Right renal pelvis (tissue), 4 donors: ENCODE measurements at regions not wholly inside any gene's neighbourhood (a gene's known extent, or its start where the extent isn't known, plus 50 kb on each side); places are given as distances from the start of the nearest gene placed in this dataset.
"Not testable (repeated sequence)": the region's sequence is repeated elsewhere in the genome, so short reads cannot be mapped to it uniquely, and the experiment has no call there.

Source experiments
- DNase-seq, 4 donors: peaks; one replicate each; pipeline ENCODE4 v3.0.0-alpha.2; 2013; ENCODE audit warnings: low read depth in 4 of 4, low spot score in 3 of 4, missing footprints in 1 of 4

- DNase-seq = no peak
Observed at GRCh38 chr7:112668561-112668960, 121.6 kb downstream of the TMEM168 start.

- DNase-seq = no peak
Observed at GRCh38 chr7:112669306-112669705, 120.9 kb downstream of the TMEM168 start.

GRCh38 chr7:112670193-112670592 is 120.0 kb downstream of the TMEM168 start:
- no peak for DNase-seq

GRCh38 chr7:112678626-112679025 is 111.6 kb downstream of the TMEM168 start:
- no peak for DNase-seq

DNA sequence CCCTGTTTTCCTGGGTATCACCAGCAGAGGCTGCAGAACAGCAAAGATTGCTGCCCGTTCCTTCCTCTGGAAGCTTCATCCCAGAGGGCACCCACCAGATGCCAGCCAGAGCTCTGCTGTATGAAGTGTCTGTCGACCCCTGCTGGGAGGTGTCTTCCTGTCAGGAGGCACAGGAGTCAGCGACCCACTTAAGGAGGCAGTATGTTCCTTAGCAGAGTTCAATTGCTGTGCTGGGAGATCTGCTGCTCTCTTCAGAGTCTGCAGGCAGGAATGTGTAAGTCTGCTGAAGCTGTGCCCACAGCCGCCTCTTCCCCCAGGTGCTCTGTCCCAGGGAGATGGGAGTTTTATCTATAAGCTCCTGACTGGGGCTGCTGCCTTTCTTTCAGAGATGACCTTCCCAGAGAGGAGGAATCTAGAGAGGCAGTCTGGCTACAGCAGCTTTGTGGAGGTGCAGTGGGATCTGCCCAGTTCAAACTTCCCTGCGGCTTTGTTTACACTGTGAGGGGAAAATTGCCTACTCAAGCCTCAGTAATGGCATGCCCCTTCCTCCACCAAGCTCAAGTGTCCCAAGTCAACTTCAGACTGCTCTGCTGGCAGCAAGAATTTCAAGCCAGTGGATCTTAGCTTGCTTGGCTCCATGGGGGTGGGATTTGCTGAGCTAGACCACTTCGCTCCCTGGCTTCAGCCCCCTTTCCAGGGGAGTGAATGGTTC is 100.6 kb downstream of the TMEM168 start:
- DNase-seq = not testable (repeated sequence)

DNA sequence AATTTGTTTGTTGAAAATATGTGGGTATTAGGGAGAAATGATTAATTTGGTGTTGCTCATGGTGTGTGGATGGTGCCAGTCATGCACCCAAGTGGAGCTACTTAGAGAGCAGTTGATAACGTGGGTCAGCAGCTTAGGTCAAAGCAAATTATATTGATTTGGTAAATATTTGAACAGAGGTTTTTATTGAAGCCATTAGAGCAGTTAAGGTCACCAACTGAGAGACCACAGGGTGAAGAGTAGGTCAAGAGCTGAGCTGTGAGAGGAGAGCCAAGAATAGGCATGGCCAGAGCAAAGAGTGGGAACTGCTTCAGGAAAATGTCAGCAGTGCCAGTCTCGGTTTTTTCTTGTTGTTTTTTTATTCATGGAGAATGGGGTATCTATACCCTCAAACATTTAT is 97.9 kb downstream of the TMEM168 start:
- no peak for DNase-seq

DNA sequence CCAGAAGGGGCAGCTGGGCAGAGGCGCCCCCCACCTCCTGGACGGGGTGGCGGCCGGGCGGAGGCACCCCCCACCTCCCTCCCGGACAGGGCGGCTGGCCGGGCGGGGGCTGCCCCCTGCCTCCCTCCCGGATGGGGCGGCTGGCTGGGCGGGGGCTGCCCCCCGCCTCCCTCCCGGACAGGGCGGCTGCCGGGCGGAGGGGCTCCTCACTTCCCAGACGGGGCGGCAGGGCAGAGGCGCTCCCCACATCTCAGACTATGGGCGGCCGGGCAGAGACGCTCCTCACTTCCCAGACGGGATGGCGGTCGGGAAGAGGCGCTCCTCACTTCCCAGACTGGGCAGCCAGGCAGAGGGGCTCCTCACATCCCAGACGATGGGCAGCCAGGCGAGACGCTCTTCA is 93.0 kb downstream of the TMEM168 start:
- not testable (repeated sequence) for DNase-seq

DNA sequence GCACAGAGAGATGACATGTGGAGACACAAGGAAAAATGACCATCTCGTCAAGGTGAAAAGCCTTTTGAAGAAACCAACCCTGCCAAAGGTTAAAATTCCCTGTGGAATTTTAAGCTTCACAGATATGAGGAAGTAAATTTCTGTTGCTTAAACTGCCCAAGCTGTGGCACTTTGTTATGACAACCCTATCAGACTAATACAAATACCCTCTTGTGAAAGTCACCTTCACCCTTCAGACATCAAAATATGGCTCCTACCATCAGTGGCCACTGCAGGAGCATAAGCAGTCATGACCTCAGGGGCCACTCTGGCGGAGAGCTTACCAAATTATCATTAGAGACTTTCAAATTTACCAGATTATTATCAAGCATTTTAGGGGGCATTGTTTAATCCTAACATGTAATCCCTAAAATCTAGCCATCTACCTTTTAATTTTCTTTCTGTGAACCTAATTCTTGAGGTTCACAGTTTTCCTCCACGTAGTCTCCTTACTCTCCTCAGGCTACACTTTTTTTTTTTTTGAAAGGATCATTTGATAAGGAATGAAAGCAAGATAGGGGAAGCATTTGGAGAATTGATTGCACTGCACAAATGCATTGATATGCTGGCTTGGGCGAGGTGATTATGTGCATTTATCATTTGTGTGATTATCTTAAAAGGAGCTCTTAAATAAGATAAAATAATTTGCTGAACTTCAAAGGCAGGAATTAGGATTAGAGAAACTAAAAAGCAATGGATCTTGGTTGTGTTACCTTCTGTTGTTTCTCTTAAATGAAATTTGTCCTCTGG is 90.3 kb downstream of the TMEM168 start:
- DNase-seq = no peak

- DNase-seq = no peak
Observed at GRCh38 chr7:112701456-112701855, 88.7 kb downstream of the TMEM168 start.

GRCh38 chr7:112707655-112708054 is 82.5 kb downstream of the TMEM168 start:
- no peak for DNase-seq

DNA sequence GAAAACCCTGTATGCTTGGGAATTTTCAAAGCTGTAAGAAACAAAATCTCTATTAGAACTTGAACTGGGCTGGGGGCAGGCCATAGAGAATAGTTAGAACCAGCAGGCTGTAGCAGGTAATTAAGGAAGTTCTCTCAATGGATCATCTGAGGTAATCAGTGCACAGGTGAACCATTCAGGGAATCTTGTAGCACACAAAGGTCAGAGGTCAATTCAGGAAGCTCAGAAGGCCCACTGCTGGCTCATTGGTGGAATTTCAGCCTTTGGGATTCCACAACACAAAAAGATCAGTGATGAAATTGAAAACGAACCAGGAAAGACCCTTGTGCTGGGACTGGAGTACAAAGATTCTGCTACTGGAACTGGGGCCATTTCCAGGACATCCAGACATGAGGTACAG is 82.0 kb downstream of the TMEM168 start:
- no peak for DNase-seq
